ENCODE measurements at regions not wholly inside any gene's neighbourhood (a gene's known extent, or its start where the extent isn't known, plus 50 kb on each side); places are given as distances from the start of the nearest gene placed in this dataset.

- DNase-seq, result no peak
Measured at GRCh38 chr16:82236415-82236814, 66.4 kb upstream of the MPHOSPH6 start.

GRCh38 chr16:82232806-82233205 is 62.8 kb upstream of the MPHOSPH6 start:
- no peak for DNase-seq

- no peak for DNase-seq
Measured at GRCh38 chr16:82231008-82231787, 61.2 kb upstream of the MPHOSPH6 start.

GRCh38 chr16:82229800-82230619 is 60.0 kb upstream of the MPHOSPH6 start:
- peak; percentile 62 for DNase-seq

- DNase-seq, result no peak
Measured at GRCh38 chr16:82226327-82226726, 56.3 kb upstream of the MPHOSPH6 start.

- DNase-seq, result no peak
Measured at GRCh38 chr16:82224821-82225220, 54.8 kb upstream of the MPHOSPH6 start.

- DNase-seq, result no peak
Measured at GRCh38 chr16:82220541-82220940, 50.5 kb upstream of the MPHOSPH6 start.
